ENCODE measurements at regions not wholly inside any gene's neighbourhood (a gene's known extent, or its start where the extent isn't known, plus 50 kb on each side); places are given as distances from the start of the nearest gene placed in this dataset.
"Not testable (repeated sequence)": the region's sequence is repeated elsewhere in the genome, so short reads cannot be mapped to it uniquely, and the experiment has no call there.

GRCh38 chr11:33527738-33528137 is 172.9 kb downstream of the C11orf91 start:
- not testable (repeated sequence) for DNase-seq (ENCODE audit: low read depth)

GRCh38 chr11:33525789-33526188 is 174.8 kb downstream of the C11orf91 start:
- DNase-seq (ENCODE audit: low read depth) = no peak

- DNase-seq (ENCODE audit: low read depth) = no peak
These were observed 179.2 kb downstream of the C11orf91 start for GRCh38 chr11:33521384-33521783.

GRCh38 chr11:33520112-33520511 is 180.5 kb downstream of the C11orf91 start:
- no peak for DNase-seq (ENCODE audit: low read depth)

GRCh38 chr11:33515347-33515746 is 185.3 kb downstream of the C11orf91 start:
- DNase-seq (ENCODE audit: low read depth) = no peak

- DNase-seq (ENCODE audit: low read depth) = no peak
These were observed 186.3 kb downstream of the C11orf91 start for GRCh38 chr11:33514079-33514925.

GRCh38 chr11:33509632-33510031 is 191.0 kb downstream of the C11orf91 start:
- no peak for DNase-seq (ENCODE audit: low read depth)

- no peak for DNase-seq (ENCODE audit: low read depth)
These were observed 192.7 kb downstream of the C11orf91 start for GRCh38 chr11:33507967-33508366.

- DNase-seq (ENCODE audit: low read depth) = no peak
These were observed 193.3 kb downstream of the C11orf91 start for GRCh38 chr11:33507356-33507755.

GRCh38 chr11:33505093-33505492 is 195.5 kb downstream of the C11orf91 start:
- DNase-seq (ENCODE audit: low read depth) = no peak

GRCh38 chr11:33500861-33501479 is 199.7 kb downstream of the C11orf91 start:
- no peak for DNase-seq (ENCODE audit: low read depth)

- no peak for DNase-seq (ENCODE audit: low read depth)
These were observed 200.3 kb downstream of the C11orf91 start for GRCh38 chr11:33500332-33500731.

GRCh38 chr11:33492596-33492995 is 208.0 kb downstream of the C11orf91 start:
- DNase-seq (ENCODE audit: low read depth) = no peak

- DNase-seq (ENCODE audit: low read depth) = no peak
These were observed 209.7 kb downstream of the C11orf91 start for GRCh38 chr11:33490842-33491370.

GRCh38 chr11:33488971-33489370 is 211.7 kb downstream of the C11orf91 start:
- no peak for DNase-seq (ENCODE audit: low read depth)

GRCh38 chr11:33480626-33481025 is 220.0 kb downstream of the C11orf91 start:
- no peak for DNase-seq (ENCODE audit: low read depth)

- no peak for DNase-seq (ENCODE audit: low read depth)
These were observed 221.4 kb downstream of the C11orf91 start for GRCh38 chr11:33479231-33479630.

GRCh38 chr11:33478111-33478573 is 221.0 kb downstream of the HIPK3 start:
- DNase-seq (ENCODE audit: low read depth) = no peak

GRCh38 chr11:33476945-33477606 is 219.9 kb downstream of the HIPK3 start:
- DNase-seq (ENCODE audit: low read depth) = no peak

- DNase-seq (ENCODE audit: low read depth) = no peak
These were observed 218.8 kb downstream of the HIPK3 start for GRCh38 chr11:33475993-33476392.

- DNase-seq (ENCODE audit: low read depth) = no peak
These were observed 217.7 kb downstream of the HIPK3 start for GRCh38 chr11:33474866-33475265.

GRCh38 chr11:33471541-33471940 is 214.4 kb downstream of the HIPK3 start:
- DNase-seq (ENCODE audit: low read depth) = no peak

- DNase-seq (ENCODE audit: low read depth) = no peak
These were observed 210.8 kb downstream of the HIPK3 start for GRCh38 chr11:33467966-33468365.
